ENCODE measurements at regions not wholly inside any gene's neighbourhood (a gene's known extent, or its start where the extent isn't known, plus 50 kb on each side); places are given as distances from the start of the nearest gene placed in this dataset.

DNA sequence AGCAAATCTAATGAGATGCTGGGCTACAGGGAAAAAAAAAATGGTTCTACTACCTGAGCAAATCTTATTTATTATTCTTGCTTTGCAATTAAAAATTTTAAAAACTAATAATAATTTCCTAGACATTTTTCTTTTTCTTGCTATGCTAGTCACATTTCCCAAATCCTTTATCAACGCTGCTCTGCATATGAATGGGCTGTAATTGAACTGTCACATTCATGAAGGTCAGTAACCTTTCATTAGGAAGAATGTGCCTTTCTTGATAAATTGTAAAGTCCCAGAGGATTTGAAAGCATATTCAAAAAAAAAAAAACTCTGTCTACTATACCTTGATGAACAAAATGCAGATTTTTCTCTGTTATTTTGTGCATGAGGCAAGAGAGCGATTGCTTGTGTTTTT is 538.7 kb upstream of the ID4 start:
- intact Hi-C loops (cut with micrococcal nuclease) = no loop called here
- Histone ChIP-seq H2AFZ (ENCODE audit: insufficient read depth, low read depth, low read length, poor library complexity, severe bottlenecking) (no peak overlapping the region), H3K79me2 (ENCODE audit: insufficient read depth, low read length) (no peaks in the 10 kb centered on the region), H3K27me3 (ENCODE audit: control insufficient read depth in 2 of 2, insufficient read depth in 2 of 2, low read length in 2 of 2) (no peaks in the 10 kb centered on the region), H3K36me3 (replicated peaks in 1 of 2; ENCODE audit: control insufficient read depth in 1 of 2, insufficient read depth in 2 of 2, low read length in 2 of 2) (no peaks in the 10 kb centered on the region), H3K9me3 (replicated peaks in 1 of 2; ENCODE audit: control insufficient read depth in 1 of 2, insufficient read depth in 1 of 2, low read length in 2 of 2) (peaks cover 0 to 6% of the 10 kb centered on the region in 2 donors), H3K4me1 (ENCODE audit: control insufficient read depth in 1 of 2, insufficient read depth in 2 of 2, low read length in 2 of 2) (no peaks in the 10 kb centered on the region), H3K4me2 (replicated peaks; ENCODE audit: extremely low read depth, low read length, poor library complexity, severe bottlenecking) (no peak overlapping the region), H3K4me3 (replicated peaks in 1 of 3; ENCODE audit: low read depth in 2 of 3, low read length in 3 of 3) (no peak overlapping the region), H3K27ac (ENCODE audit: low read depth in 1 of 2, low read length in 2 of 2) (no peak overlapping the region), H3K9ac (ENCODE audit: insufficient read depth, low read length, poor library complexity, severe bottlenecking) (no peak overlapping the region), H4K20me1 (ENCODE audit: insufficient read depth, low read length) (no peaks in the 10 kb centered on the region)
- Mint-ChIP-seq H3K9me3 (peaks cover 0 to 24% (median 10%) of the 10 kb centered on the region in 7 donors), H3K27ac (no peak overlapping the region), H3K36me3 (no peaks in the 10 kb centered on the region), H3K4me3 (no peak overlapping the region), H3K27me3 (ENCODE audit: low read depth in 3 of 3) (no peaks in the 10 kb centered on the region), H3K4me1 (no peaks in the 10 kb centered on the region)
- no peak for DNase-seq
- TF ChIP-seq CTCF (IDR thresholded peaks at IDR 0.05) = no peak
- no CpG with 5 or more reads among the region's 2 CpGs for WGBS (ENCODE audit: insufficient coverage)

DNA sequence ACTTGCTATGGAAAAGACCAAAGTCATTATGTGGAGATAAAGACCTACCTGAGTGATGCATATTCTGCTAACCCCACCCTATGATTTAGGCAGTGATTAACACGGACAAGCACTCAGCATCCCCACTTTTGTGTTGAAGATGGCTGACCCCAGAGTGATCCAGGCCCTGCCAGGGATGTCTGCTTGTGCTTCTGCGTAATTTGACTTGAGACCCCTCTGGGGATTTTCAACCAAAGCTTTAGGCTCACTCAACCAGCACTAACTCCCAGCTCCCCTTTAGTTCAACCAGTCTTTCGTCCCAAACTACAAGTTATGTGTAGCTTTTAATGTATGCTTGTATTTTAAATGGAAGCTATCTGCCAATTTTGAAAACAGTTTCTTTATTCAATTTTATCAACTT is 538.0 kb upstream of the ID4 start:
- no peak overlapping the region for H3K4me3 ChIP-seq (replicated peaks in 1 of 3; ENCODE audit: low read depth in 2 of 3, low read length in 3 of 3)

More for the DNA sequence above, 538.0 kb upstream of the ID4 start:
- DNase-seq = no peak
- Mint-ChIP-seq H3K27me3 (ENCODE audit: low read depth in 3 of 3) (no peaks in the 10 kb centered on the region), H3K36me3 (no peaks in the 10 kb centered on the region), H3K4me3 (no peak overlapping the region), H3K27ac (no peak overlapping the region), H3K4me1 (no peaks in the 10 kb centered on the region), H3K9me3 (peaks cover 0 to 22% (median 10%) of the 10 kb centered on the region in 7 donors)
- TF ChIP-seq CTCF (IDR thresholded peaks at IDR 0.05) = no peak
- no peaks in the 10 kb centered on the region for H4K20me1 ChIP-seq (ENCODE audit: insufficient read depth, low read length)
- intact Hi-C loops (cut with micrococcal nuclease) = no loop called here
- no peak overlapping the region for H3K9ac ChIP-seq (ENCODE audit: insufficient read depth, low read length, poor library complexity, severe bottlenecking)
- WGBS (ENCODE audit: insufficient coverage) = 100% methylated on average over 1 of the region's 3 CpGs
- no peak overlapping the region for H2AFZ ChIP-seq (ENCODE audit: insufficient read depth, low read depth, low read length, poor library complexity, severe bottlenecking)
- H3K4me2 ChIP-seq (replicated peaks; ENCODE audit: extremely low read depth, low read length, poor library complexity, severe bottlenecking) = no peak overlapping the region
- H3K79me2 ChIP-seq (ENCODE audit: insufficient read depth, low read length) = no peaks in the 10 kb centered on the region
- no peaks in the 10 kb centered on the region for H3K27me3 ChIP-seq (ENCODE audit: control insufficient read depth in 2 of 2, insufficient read depth in 2 of 2, low read length in 2 of 2)
- H3K27ac ChIP-seq (ENCODE audit: low read depth in 1 of 2, low read length in 2 of 2) = no peak overlapping the region
- peaks cover 0 to 9% of the 10 kb centered on the region in 2 donors for H3K9me3 ChIP-seq (replicated peaks in 1 of 2; ENCODE audit: control insufficient read depth in 1 of 2, insufficient read depth in 1 of 2, low read length in 2 of 2)
- no peaks in the 10 kb centered on the region for H3K36me3 ChIP-seq (replicated peaks in 1 of 2; ENCODE audit: control insufficient read depth in 1 of 2, insufficient read depth in 2 of 2, low read length in 2 of 2)
- H3K4me1 ChIP-seq (ENCODE audit: control insufficient read depth in 1 of 2, insufficient read depth in 2 of 2, low read length in 2 of 2) = no peaks in the 10 kb centered on the region

Data from CD14-positive monocyte (primary cell).